GM12864 (cell line): ENCODE measurements at regions not wholly inside any gene's neighbourhood (a gene's known extent, or its start where the extent isn't known, plus 50 kb on each side); places are given as distances from the start of the nearest gene placed in this dataset.

Source experiments
- DNase-seq: peaks from one replicate; pipeline ENCODE4 v3.0.0-alpha.2; 2011; ENCODE audit warnings: low read depth
- H3K4me3 ChIP-seq: 2 replicates; pipeline ENCODE4 v1.5.1; 2011; ENCODE audit warnings: mild to moderate bottlenecking, low read depth, low read length, control low read depth
- TF ChIP-seq, protein P1 (sequence below): IDR thresholded peaks from 2 replicates; pipeline ENCODE4 v1.5.1; 2011; ENCODE audit warnings: low read depth, mild to moderate bottlenecking, moderate library complexity, low read length, control low read depth, inconsistent platforms; ENCODE audit errors: missing control alignments

DNA sequence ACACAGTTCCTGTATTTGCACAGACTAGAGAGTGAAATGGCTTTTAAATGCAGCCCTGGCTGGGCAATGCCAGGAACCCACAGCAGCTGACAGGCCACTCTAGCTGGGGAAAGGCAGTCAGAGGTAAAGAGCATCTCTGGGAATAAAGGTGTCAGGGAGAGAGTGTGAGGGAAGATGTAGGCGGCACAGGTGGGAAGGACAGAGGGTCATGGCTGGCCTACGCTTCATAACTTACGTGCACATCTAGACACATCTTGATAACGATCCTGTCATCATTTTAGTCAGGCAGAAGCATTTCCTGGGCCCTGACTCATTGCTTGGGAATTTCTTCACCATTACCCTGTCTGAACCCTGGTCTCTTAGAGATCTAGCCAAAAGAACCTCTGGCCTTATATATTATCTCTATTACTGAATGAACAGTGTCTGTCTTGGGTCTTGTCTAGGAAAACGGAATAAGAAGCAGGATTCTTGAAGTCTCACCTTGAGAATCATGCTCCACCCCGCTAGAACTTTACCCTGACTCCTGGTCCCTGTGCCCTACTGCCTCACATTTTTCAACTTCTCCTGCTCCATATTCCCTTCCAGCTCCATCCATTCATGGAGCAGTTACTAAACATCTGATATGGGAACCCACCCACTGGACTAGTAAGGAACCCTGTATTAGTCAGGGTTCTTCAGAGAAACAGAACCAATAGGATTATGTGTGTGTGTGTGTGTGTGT lies 106.4 kb upstream of the ELL2 start:
- TF ChIP-seq, protein P1, sequence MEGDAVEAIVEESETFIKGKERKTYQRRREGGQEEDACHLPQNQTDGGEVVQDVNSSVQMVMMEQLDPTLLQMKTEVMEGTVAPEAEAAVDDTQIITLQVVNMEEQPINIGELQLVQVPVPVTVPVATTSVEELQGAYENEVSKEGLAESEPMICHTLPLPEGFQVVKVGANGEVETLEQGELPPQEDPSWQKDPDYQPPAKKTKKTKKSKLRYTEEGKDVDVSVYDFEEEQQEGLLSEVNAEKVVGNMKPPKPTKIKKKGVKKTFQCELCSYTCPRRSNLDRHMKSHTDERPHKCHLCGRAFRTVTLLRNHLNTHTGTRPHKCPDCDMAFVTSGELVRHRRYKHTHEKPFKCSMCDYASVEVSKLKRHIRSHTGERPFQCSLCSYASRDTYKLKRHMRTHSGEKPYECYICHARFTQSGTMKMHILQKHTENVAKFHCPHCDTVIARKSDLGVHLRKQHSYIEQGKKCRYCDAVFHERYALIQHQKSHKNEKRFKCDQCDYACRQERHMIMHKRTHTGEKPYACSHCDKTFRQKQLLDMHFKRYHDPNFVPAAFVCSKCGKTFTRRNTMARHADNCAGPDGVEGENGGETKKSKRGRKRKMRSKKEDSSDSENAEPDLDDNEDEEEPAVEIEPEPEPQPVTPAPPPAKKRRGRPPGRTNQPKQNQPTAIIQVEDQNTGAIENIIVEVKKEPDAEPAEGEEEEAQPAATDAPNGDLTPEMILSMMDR, result no peak
- H3K4me3 ChIP-seq, result no peak overlapping the region
- DNase-seq, result no peak

DNA sequence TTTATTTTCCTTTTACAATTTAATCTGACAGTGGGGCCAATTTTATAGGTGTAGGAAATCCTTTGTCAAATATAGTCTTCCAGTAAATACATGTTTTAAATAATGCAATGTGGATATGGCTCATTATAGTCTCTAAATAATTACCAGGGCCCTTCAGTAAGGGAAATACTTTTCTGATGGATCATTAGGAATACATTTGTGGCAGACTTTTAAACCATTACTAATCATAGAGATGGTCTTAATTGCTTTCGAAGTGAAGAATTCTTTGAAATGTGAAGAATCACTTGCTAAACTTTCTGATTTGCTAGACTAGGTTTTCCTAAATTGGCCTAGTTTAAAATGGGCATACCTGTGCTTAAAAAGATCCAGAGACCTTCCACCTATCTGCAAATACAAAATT lies 105.6 kb upstream of the ELL2 start:
- DNase-seq, result no peak
- no peak overlapping the region for H3K4me3 ChIP-seq
- TF ChIP-seq, protein P1, result no peak

DNA sequence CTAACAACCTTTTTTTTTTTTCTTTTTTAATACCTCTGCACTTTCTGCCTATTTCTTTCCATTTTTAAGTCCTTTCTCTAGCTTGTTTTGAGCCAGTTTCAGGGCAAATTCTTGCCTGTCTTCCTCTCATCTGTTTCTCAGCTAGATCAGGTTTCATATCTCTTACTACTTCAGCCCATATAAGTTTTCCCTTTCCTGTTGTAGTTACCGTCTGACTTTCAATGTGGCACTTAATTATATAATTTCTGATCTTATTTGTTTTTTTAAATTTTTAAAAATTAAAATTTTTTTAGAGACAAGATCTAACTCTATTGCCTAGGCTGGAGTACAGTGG lies 104.7 kb upstream of the ELL2 start:
- no peak overlapping the region for H3K4me3 ChIP-seq
- TF ChIP-seq, protein P1, result no peak
- DNase-seq, result no peak

DNA sequence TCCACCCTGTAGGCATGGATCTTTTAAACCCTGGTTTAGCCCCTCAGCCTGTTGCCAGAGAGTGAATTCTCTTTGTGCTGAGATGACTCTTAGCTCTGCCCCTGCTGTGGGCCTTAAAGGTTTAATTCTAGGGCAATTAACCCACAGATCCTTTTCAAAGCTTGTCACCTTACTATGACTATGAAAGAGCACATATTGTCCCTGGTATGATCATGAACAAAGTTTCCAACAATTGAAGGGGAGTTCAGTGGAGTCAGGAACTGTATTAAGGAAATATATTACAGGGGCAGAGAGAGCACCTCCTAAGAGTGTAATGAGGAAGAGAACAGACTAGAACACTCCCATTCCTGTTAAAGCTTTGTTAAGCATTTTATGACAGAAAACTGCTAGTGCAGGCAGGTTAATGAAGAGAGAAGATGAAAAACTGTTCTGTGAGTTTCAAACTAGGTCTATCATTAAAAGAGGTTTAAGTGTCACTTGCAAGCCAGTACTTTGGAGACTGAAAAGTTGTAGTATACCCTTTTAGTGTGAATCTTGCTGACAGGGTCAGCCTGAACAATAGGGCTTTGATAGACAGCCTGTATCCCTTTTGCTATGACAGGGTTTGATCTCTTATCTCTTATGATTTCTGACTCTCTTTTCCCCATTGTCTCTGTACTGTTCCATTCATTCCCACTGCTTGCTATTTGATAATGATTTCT lies 104.2 kb upstream of the ELL2 start:
- TF ChIP-seq, protein P1, result no peak
- no peak overlapping the region for H3K4me3 ChIP-seq
- DNase-seq, result no peak

DNA sequence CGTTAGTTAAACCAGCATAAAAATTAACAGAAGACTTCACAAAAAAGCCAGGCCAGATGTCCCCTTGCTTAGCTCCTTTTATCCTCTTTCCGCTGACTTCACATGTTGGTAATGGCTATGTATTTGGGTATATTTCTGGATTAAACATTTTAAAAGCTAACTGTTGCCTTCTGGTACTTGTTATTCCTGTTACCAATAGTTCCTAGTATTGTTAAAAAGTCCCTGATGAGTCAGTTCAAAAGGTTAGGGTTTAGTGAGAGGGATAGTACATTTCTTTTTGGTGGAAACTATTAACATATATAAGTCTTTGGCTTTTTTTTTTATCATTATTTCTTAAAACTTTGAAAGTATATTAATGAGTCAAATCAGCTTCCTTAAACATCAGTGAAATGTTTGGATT lies 103.2 kb upstream of the ELL2 start:
- TF ChIP-seq, protein P1, result no peak
- H3K4me3 ChIP-seq, result no peak overlapping the region
- no peak for DNase-seq

DNA sequence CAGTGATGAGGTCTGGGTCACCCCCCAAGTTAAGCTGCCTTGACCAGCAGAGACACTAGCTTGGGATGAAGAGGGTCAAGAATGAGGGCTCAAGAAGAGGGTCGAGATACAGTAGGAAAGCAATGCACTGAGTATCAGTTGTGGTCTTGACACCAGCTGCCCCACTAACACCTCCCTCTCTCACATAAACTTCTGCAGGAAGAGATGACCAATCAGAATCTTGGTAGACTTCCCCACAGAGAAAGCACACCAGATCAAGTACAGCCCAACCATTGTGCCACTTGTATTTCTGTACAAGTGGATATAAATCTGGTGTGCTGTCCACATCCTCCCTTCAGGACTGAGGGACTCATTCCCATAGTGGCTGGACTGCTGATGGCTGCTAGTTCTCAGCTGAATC lies 101.2 kb upstream of the ELL2 start:
- TF ChIP-seq, protein P1, result no peak
- H3K4me3 ChIP-seq, result no peak overlapping the region

DNA sequence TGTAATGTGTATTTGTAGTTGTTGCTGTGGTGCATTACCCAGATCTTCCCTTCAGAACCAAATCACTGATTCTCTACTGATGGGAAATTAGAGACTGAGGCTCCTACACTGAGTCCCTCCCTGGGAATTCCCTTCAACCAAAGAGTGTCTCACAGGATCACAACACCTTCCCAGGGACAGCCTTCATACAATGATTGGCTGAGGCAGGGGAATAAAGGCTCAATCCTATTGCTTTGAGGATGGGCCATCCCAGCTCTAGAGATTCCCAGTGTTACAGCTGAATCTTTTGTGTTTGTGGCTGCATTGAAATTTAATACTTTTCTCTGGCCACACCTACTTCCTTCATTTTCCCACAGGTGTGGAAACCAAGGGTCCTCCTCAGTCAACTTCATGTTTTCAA lies 96.4 kb upstream of the ELL2 start:
- no peak overlapping the region for H3K4me3 ChIP-seq
- TF ChIP-seq, protein P1, result no peak
- no peak for DNase-seq

More for the DNA sequence above, 101.2 kb upstream of the ELL2 start:
- no peak for DNase-seq
